ENCODE measurements at regions not wholly inside any gene's neighbourhood (a gene's known extent, or its start where the extent isn't known, plus 50 kb on each side); places are given as distances from the start of the nearest gene placed in this dataset.

DNA sequence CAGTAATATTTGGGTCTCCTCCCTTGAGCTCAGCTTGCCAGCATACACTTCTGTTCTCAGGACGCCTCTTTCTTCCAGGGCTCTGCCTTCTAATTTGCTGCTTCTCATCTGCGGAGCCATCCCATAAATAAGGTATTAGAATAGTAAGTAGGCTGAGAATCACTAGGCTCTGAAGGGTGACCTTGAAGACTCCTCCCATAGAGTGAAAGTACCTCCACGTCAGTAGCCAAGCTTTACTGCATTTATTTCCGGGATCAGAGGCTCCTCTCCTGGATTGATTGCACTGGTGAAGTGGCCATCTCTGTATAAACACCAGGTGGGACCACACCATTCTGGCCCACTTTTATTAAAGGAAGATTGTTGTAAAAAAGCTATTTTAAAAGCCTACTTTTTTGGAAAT, 315.5 kb downstream of the FAT3 start:
- H3K9ac ChIP-seq (ENCODE audit: insufficient read depth, low read depth, low read length), result no peak overlapping the region
- H2AFZ ChIP-seq (ENCODE audit: low read length), result no peak overlapping the region
- WGBS (ENCODE audit: low lambda C conversion rate), result 6% methylated on average over 4 of the region's 4 CpGs
- H4K20me1 ChIP-seq (ENCODE audit: insufficient read depth, low read length), result no peaks in the 10 kb centered on the region
- H3K27me3 ChIP-seq (ENCODE audit: control insufficient read depth in 1 of 2, insufficient read depth in 2 of 2, low read length in 2 of 2), result no peaks in the 10 kb centered on the region
- H3K4me2 ChIP-seq (ENCODE audit: low read depth, low read length), result no peak overlapping the region
- H3K79me2 ChIP-seq (ENCODE audit: insufficient read depth, low read length), result no peaks in the 10 kb centered on the region
- TF ChIP-seq MED8 (CRISPR knock-in tag; IDR thresholded peaks at IDR 0.05; ENCODE audit: insufficient replicate concordance), result no peak
- TF ChIP-seq, protein P1, sequence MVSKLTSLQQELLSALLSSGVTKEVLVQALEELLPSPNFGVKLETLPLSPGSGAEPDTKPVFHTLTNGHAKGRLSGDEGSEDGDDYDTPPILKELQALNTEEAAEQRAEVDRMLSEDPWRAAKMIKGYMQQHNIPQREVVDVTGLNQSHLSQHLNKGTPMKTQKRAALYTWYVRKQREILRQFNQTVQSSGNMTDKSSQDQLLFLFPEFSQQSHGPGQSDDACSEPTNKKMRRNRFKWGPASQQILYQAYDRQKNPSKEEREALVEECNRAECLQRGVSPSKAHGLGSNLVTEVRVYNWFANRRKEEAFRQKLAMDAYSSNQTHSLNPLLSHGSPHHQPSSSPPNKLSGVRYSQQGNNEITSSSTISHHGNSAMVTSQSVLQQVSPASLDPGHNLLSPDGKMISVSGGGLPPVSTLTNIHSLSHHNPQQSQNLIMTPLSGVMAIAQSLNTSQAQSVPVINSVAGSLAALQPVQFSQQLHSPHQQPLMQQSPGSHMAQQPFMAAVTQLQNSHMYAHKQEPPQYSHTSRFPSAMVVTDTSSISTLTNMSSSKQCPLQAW (CRISPR knock-in tag; IDR thresholded peaks at IDR 0.05), result no peak
- no peak for TF ChIP-seq ZZZ3 (CRISPR knock-in tag; IDR thresholded peaks at IDR 0.05; ENCODE audit: borderline replicate concordance)
- no peak for TF ChIP-seq TOPORS (CRISPR knock-in tag; IDR thresholded peaks at IDR 0.05)
- no peak for TF ChIP-seq TSC22D2 (CRISPR knock-in tag; IDR thresholded peaks at IDR 0.05; ENCODE audit: borderline replicate concordance)
- TF ChIP-seq POLR2A (IDR thresholded peaks at IDR 0.05; ENCODE audit: insufficient read depth in 1 of 2, low read depth in 2 of 2, low read length in 2 of 2), result no peak
- no peak for ATAC-seq
- H3K27ac ChIP-seq (ENCODE audit: extremely low read length, insufficient read depth, low read length), result no peak overlapping the region
- FAIRE-seq, result no peak
- H3K36me3 ChIP-seq (replicated peaks in 1 of 2; ENCODE audit: control insufficient read depth in 1 of 2, insufficient read depth in 2 of 2, low read length in 2 of 2), result no peaks in the 10 kb centered on the region
- H3K4me3 ChIP-seq (replicated peaks in 1 of 3; ENCODE audit: insufficient read depth in 1 of 3, low read depth in 2 of 3, low read length in 3 of 3), result no peak overlapping the region
- DNase-seq (ENCODE audit: low spot score), result no peak
- H3K9me3 ChIP-seq (ENCODE audit: low read length), result no peaks in the 10 kb centered on the region
- in situ Hi-C loops (cut with HindIII; ENCODE audit: extremely low pct_ligation_motif_present, low pct_unique_long_range_greater_than_20kb), result no loop called here
- intact Hi-C loops (cut with micrococcal nuclease; ENCODE audit: unreplicated experiment), result no loop called here
- ChIA-PET POLR2A (no interaction called here), CTCF (ENCODE audit: low intra/inter-chr PET ratio, low total read pairs) (no interaction called here)
- no peaks in the 10 kb centered on the region for H3K4me1 ChIP-seq (ENCODE audit: insufficient read depth, low read length)
- BruUV-seq (replicated peaks), result no TSS peak

DNA sequence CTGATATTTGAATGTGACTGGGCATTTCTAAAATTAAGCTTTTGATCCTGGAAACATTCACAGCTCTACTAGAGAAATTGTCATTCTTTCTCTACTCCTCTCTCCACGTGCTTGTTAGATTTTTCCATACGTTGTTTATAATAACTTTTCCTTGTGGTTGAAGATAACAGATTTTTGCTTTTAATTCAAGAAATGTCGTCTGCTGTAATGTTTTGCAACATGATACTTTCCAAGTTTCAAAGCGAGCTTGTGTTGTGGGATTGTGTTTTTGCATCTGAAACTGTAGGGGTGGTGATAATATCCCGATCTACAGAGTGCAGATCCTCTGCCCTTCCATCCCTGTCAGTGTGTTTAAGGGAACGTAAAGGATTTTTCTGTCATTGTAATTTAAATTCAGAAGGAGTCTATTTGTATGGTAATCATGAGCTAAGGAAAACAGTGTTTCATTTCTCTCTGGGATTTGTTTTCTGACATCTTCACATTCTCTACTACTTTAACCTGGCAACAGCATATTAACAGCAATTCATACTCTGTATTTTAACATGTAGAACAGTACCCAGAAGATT, 321.4 kb downstream of the FAT3 start:
- 3% methylated on average over 6 of the region's 6 CpGs for WGBS (ENCODE audit: low lambda C conversion rate)
- Histone ChIP-seq H3K9ac (ENCODE audit: insufficient read depth, low read depth, low read length) (no peak overlapping the region), H3K4me3 (replicated peaks in 1 of 3; ENCODE audit: insufficient read depth in 1 of 3, low read depth in 2 of 3, low read length in 3 of 3) (no peak overlapping the region), H3K9me3 (ENCODE audit: low read length) (no peaks in the 10 kb centered on the region), H3K79me2 (ENCODE audit: insufficient read depth, low read length) (no peaks in the 10 kb centered on the region), H3K36me3 (replicated peaks in 1 of 2; ENCODE audit: control insufficient read depth in 1 of 2, insufficient read depth in 2 of 2, low read length in 2 of 2) (no peaks in the 10 kb centered on the region), H3K4me2 (ENCODE audit: low read depth, low read length) (no peak overlapping the region), H3K4me1 (ENCODE audit: insufficient read depth, low read length) (no peaks in the 10 kb centered on the region), H4K20me1 (ENCODE audit: insufficient read depth, low read length) (no peaks in the 10 kb centered on the region), H3K27me3 (ENCODE audit: control insufficient read depth in 1 of 2, insufficient read depth in 2 of 2, low read length in 2 of 2) (no peaks in the 10 kb centered on the region), H3K27ac (ENCODE audit: extremely low read length, insufficient read depth, low read length) (no peak overlapping the region), H2AFZ (ENCODE audit: low read length) (no peak overlapping the region)
- POLR2A ChIA-PET, result no interaction called here
- BruUV-seq (replicated peaks), result no TSS peak
- no peak for ATAC-seq
- intact Hi-C loops (cut with micrococcal nuclease; ENCODE audit: unreplicated experiment) (no loop called here), in situ Hi-C loops (cut with HindIII; ENCODE audit: extremely low pct_ligation_motif_present, low pct_unique_long_range_greater_than_20kb) (no loop called here)
- CTCF ChIA-PET (ENCODE audit: low intra/inter-chr PET ratio, low total read pairs), result no interaction called here
- DNase-seq (ENCODE audit: low spot score), result no peak
- FAIRE-seq, result no peak
- TF ChIP-seq ZFP37 (CRISPR knock-in tag; IDR thresholded peaks at IDR 0.05; ENCODE audit: borderline replicate concordance) (no peak), KDM3A (CRISPR knock-in tag; IDR thresholded peaks at IDR 0.05; ENCODE audit: low read depth) (no peak), ZSCAN30 (CRISPR knock-in tag; IDR thresholded peaks at IDR 0.05) (no peak), ZNF251 (CRISPR knock-in tag; IDR thresholded peaks at IDR 0.05) (no peak), TRIM24 (CRISPR knock-in tag; IDR thresholded peaks at IDR 0.05) (no peak), JARID2 (CRISPR knock-in tag; IDR thresholded peaks at IDR 0.05; ENCODE audit: insufficient replicate concordance) (no peak), SMC3 (IDR thresholded peaks at IDR 0.05; ENCODE audit: low read length) (no peak), ZNF639 (CRISPR knock-in tag; conservative IDR thresholded peaks at IDR 0.05) (no peak), AGO1 (IDR thresholded peaks at IDR 0.05; ENCODE audit: low read depth, low read length, poor library complexity, severe bottlenecking) (no peak), ARNT (IDR thresholded peaks at IDR 0.05) (no peak), MLLT10 (CRISPR knock-in tag; IDR thresholded peaks at IDR 0.05) (no peak)
